HEK293 (cell line): ENCODE measurements at regions not wholly inside any gene's neighbourhood (a gene's known extent, or its start where the extent isn't known, plus 50 kb on each side); places are given as distances from the start of the nearest gene placed in this dataset.
A peak's percentile ranks its signal among the peaks of the same experiment; 100 is the strongest.

ENCODE experiments used
- CTCF ChIA-PET: fragments of 350-600 bp; formaldehyde crosslinking; extraction: SDS; loops from one replicate; lab custom pipeline; 2021; ENCODE audit warnings: antibody characterized with exemption; lab: Yijun Ruan, JAX
- POLR2A ChIA-PET: fragments of 300-600 bp; formaldehyde crosslinking; extraction: SDS; loops from one replicate; lab custom pipeline; 2020; ENCODE audit warnings: antibody characterized with exemption, inconsistent platforms; lab: Yijun Ruan, JAX
- H3K27ac ChIP-seq: fragments of 200-500 bp; sonication (Bioruptor generic); 2 replicates; pipeline ENCODE4 v1.5.1; 2014; ENCODE audit warnings: low read depth, low read length, control low read depth, inconsistent platforms; ENCODE audit errors: extremely low read depth
- H3K36me3 ChIP-seq, 2 experiments: fragments of 200-500 bp in 1 of 2; sonication (Bioruptor generic) in 1 of 2; 1 replicate in 1 of 2; 2 replicates in 1 of 2; pipeline ENCODE4 v1.5.1; 2014 to 2017; ENCODE audit warnings: inconsistent platforms in 2 of 2, low read length in 2 of 2; ENCODE audit not compliant: control insufficient read depth in 2 of 2, insufficient read depth in 1 of 2
- H3K4me1 ChIP-seq: fragments of 200-500 bp; sonication (Bioruptor generic); 2 replicates; pipeline ENCODE4 v1.5.1; 2014; ENCODE audit warnings: mild to moderate bottlenecking, low read length, inconsistent platforms; ENCODE audit not compliant: control insufficient read depth, insufficient read depth
- H3K4me3 ChIP-seq: 2 replicates; pipeline ENCODE4 v1.5.1; 2011; ENCODE audit warnings: low read depth, mild to moderate bottlenecking, control low read depth, low read length, moderate library complexity
- H3K9me3 ChIP-seq: fragments of 200-500 bp; sonication (Bioruptor generic); 2 replicates; pipeline ENCODE4 v1.5.1; 2014; ENCODE audit warnings: low read depth, low read length, inconsistent platforms; ENCODE audit not compliant: control insufficient read depth, insufficient read depth
- GLI2 ChIP-seq: fragments of 450-650 bp; formaldehyde crosslinking; IDR thresholded peaks from 2 replicates; pipeline ENCODE4; 2017; ENCODE audit warnings: missing biosample characterization, missing genetic modification characterization, low read depth, borderline replicate concordance
- KLF10 ChIP-seq: fragments of 450-650 bp; IDR thresholded peaks from 2 replicates; pipeline ENCODE4 v1.5.1; 2018; ENCODE audit warnings: missing biosample characterization, mild to moderate bottlenecking, missing genetic modification characterization
- KLF16 ChIP-seq: fragments of 450-650 bp; formaldehyde crosslinking; IDR thresholded peaks from 2 replicates; pipeline ENCODE4 v1.5.1; 2017; ENCODE audit warnings: missing biosample characterization, missing genetic modification characterization
- KLF7 ChIP-seq: fragments of 450-650 bp; formaldehyde crosslinking; IDR thresholded peaks from 2 replicates; pipeline ENCODE4 v1.5.1; 2016; ENCODE audit warnings: missing biosample characterization, missing genetic modification characterization, borderline replicate concordance
- PRDM1 ChIP-seq: fragments of 450-650 bp; formaldehyde crosslinking; IDR thresholded peaks from 2 replicates; pipeline ENCODE4; 2016; ENCODE audit warnings: missing biosample characterization, missing genetic modification characterization
- SETDB1 ChIP-seq: IDR thresholded peaks from one replicate; pipeline ENCODE4 v1.6.1; 2017; ENCODE audit warnings: mild to moderate bottlenecking, low read length, moderate library complexity, mixed read lengths; ENCODE audit not compliant: insufficient read length
- ZFHX2 ChIP-seq: fragments of 450-650 bp; formaldehyde crosslinking; conservative IDR thresholded peaks from 2 replicates; pipeline ENCODE4 v1.5.1; 2016; ENCODE audit warnings: missing biosample characterization, missing genetic modification characterization
- ZIC2 ChIP-seq: fragments of 450-650 bp; formaldehyde crosslinking; IDR thresholded peaks from 2 replicates; pipeline ENCODE4 v1.5.1; 2016; ENCODE audit warnings: missing biosample characterization, missing genetic modification characterization
- ZNF211 ChIP-seq: fragments of 450-650 bp; formaldehyde crosslinking; IDR thresholded peaks from 2 replicates; pipeline ENCODE4 v1.5.1; 2016; ENCODE audit warnings: low read depth, missing biosample characterization, missing genetic modification characterization
- ZNF280D ChIP-seq: fragments of 450-650 bp; formaldehyde crosslinking; IDR thresholded peaks from 2 replicates; pipeline ENCODE4 v1.5.1; 2016; ENCODE audit warnings: missing biosample characterization, missing genetic modification characterization
- ZNF48 ChIP-seq: fragments of 450-650 bp; formaldehyde crosslinking; IDR thresholded peaks from 2 replicates; pipeline ENCODE4 v1.5.1; 2016; ENCODE audit warnings: missing biosample characterization, missing genetic modification characterization
- ZNF501 ChIP-seq: fragments of 450-650 bp; formaldehyde crosslinking; IDR thresholded peaks from 2 replicates; pipeline ENCODE4 v1.5.1; 2016; ENCODE audit warnings: missing biosample characterization, missing genetic modification characterization
- ZNF529 ChIP-seq: fragments of 450-650 bp; formaldehyde crosslinking; IDR thresholded peaks from 2 replicates; pipeline ENCODE4 v1.5.1; 2017; ENCODE audit warnings: missing genetic modification characterization, missing biosample characterization; ENCODE audit not compliant: insufficient replicate concordance
- ZNF549 ChIP-seq: fragments of 450-650 bp; IDR thresholded peaks from 2 replicates; pipeline ENCODE4 v1.5.1; 2018; ENCODE audit warnings: missing biosample characterization, missing genetic modification characterization, mild to moderate bottlenecking, inconsistent platforms, moderate library complexity
- ZNF645 ChIP-seq: fragments of 450-650 bp; formaldehyde crosslinking; IDR thresholded peaks from 2 replicates; pipeline ENCODE4; 2016; ENCODE audit warnings: missing biosample characterization, missing genetic modification characterization
- TF ChIP-seq, protein P1 (sequence below): fragments of 450-650 bp; formaldehyde crosslinking; optimal IDR thresholded peaks from 2 replicates; pipeline ENCODE3; 2016; ENCODE audit warnings: missing biosample characterization, mild to moderate bottlenecking, missing genetic modification characterization

DNA sequence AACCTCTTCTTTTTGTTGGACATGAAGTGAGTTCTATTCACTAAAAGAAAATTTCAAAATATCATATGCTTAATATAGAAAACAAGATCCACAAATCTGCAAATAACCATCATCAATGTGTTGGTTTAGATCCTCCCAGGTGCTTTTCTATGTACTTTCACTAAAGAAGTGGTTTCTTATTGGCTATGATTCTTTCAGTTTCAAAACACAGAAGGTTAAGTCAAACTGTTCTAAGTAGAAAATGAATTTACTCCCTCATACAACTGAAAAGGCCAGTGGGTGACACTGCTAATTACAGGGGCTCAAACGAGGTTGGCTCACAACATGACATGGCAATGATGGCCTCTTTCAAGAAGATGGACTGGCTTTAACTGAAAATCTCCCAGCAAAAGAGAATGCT is 111.7 kb downstream of the GALR1 start (continued):
- no peak for TF ChIP-seq KLF7 (tag by site-specific recombination)

DNA sequence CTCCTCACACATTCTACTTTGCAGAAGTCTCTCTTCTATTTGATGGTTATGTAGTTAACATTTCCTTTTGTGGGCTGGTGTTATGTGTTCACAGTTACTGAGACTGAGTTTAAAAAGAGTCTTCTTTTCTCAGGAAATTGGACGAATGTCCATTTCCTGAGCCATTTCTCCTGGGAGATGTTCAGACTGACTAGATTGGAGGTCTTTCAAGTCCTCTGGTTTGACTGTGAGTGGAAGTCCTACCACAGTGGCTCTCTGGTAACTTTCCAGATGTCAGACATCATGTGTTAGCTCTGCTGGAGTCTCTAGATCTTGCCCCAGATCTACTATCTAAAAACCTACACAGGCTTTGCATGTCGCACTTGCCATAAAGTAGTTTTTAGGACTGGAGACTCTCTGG is 116.0 kb downstream of the GALR1 start:
- ChIA-PET POLR2A (no interaction called here), CTCF (no interaction called here)

DNA sequence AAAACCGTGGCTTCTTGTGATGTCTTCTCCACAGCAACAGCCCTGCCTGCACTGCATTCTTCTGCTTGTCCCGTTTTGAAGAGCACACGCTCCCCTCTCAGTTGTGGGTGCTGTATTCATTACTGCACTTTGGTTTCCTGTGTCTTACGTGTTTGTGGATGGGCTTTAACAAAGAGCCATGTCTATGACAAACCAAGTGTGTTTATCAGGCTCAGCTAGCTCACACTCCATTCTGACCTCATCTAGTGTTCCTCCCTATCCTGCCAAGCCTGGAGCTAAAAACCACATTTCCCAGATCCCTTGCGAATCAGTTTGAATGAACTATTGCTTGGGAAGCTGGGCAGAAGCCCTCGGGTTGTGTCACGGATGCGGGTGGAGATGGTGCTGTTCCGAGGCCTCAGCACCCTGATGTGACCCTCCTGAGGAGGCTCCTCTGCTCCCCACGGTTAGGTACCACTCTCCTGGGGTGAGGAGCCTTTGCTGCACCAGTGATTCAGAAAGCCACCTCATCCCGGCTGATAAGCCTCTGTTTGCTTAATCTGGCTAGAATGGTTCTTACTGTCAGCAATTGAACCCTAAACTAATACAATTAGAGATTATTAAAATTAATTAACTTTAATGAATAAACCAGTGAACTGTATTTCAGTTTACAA is 116.5 kb downstream of the GALR1 start:
- Histone ChIP-seq H3K9me3 (peaks cover 3% of the 10 kb centered on the region; the same call in 1 of the 2 replicates), H3K4me3 (no peak overlapping the region), H3K4me1 (peaks cover 5% of the 10 kb centered on the region; the same call in 1 of the 2 replicates), H3K27ac (no peak overlapping the region), H3K36me3 (no peaks in the 10 kb centered on the region)
- ChIA-PET POLR2A (no interaction called here), CTCF (no interaction called here)
- TF ChIP-seq ZNF549 (no peak), ZIC2 (tag by site-specific recombination) (0 out of 2 replicates have a peak, but pooled peaks have one; percentile 20)

More for the DNA sequence above, 116.0 kb downstream of the GALR1 start:
- H3K9me3 ChIP-seq, result peaks cover 3% of the 10 kb centered on the region; the same call in 1 of the 2 replicates
- peaks cover 5% of the 10 kb centered on the region; the same call in 1 of the 2 replicates for H3K4me1 ChIP-seq
- H3K4me3 ChIP-seq, result no peak overlapping the region
- no peak for TF ChIP-seq KLF10
- TF ChIP-seq ZFHX2 (tag by site-specific recombination), result no peak
- TF ChIP-seq SETDB1, result no peak
- no peak for TF ChIP-seq ZNF280D
- TF ChIP-seq PRDM1 (tag by site-specific recombination), result no peak
- no peak for TF ChIP-seq KLF7 (tag by site-specific recombination)
- TF ChIP-seq ZNF48 (tag by site-specific recombination), result no peak
- no peak for TF ChIP-seq ZNF529 (tag by site-specific recombination)
- TF ChIP-seq, protein P1, sequence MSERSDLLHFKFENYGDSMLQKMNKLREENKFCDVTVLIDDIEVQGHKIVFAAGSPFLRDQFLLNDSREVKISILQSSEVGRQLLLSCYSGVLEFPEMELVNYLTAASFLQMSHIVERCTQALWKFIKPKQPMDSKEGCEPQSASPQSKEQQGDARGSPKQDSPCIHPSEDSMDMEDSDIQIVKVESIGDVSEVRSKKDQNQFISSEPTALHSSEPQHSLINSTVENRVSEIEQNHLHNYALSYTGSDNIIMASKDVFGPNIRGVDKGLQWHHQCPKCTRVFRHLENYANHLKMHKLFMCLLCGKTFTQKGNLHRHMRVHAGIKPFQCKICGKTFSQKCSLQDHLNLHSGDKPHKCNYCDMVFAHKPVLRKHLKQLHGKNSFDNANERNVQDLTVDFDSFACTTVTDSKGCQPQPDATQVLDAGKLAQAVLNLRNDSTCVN (tag by site-specific recombination), result no peak
- TF ChIP-seq KLF16, result no peak
- no peak for TF ChIP-seq GLI2
- TF ChIP-seq ZNF645 (tag by site-specific recombination), result no peak
- no peak for TF ChIP-seq ZNF211 (tag by site-specific recombination)
- no peak for TF ChIP-seq ZNF501
- H3K36me3 ChIP-seq, result no peaks in the 10 kb centered on the region
- no peak overlapping the region for H3K27ac ChIP-seq
